ENCODE measurements at regions not wholly inside any gene's neighbourhood (a gene's known extent, or its start where the extent isn't known, plus 50 kb on each side); places are given as distances from the start of the nearest gene placed in this dataset.
"Not testable (repeated sequence)": the region's sequence is repeated elsewhere in the genome, so short reads cannot be mapped to it uniquely, and the experiment has no call there.

GRCh38 chr2:107712857-107713256, 113.8 kb upstream of the RGPD4 start:
- no peaks in the 10 kb centered on the region for H3K36me3 Mint-ChIP-seq
- peak overlapping the region; percentile 31 to 59 for H3K27ac Mint-ChIP-seq
- DNase-seq (ENCODE audit: low spot score in 2 of 2), result no peak
- ATAC-seq, result peak in 1 of 2 donors; percentile 24
- H3K9me3 Mint-ChIP-seq, result peaks cover 0 to 5% of the 10 kb centered on the region in 2 donors

GRCh38 chr2:107717661-107718060, 109.0 kb upstream of the RGPD4 start:
- no peak overlapping the region for H3K27ac Mint-ChIP-seq
- DNase-seq (ENCODE audit: low spot score in 2 of 2) (no peak), ATAC-seq (no peak)
- H3K36me3 Mint-ChIP-seq, result no peaks in the 10 kb centered on the region
- peaks cover 0 to 4% of the 10 kb centered on the region in 2 donors for H3K9me3 Mint-ChIP-seq

- Mint-ChIP-seq H3K36me3 (no peaks in the 10 kb centered on the region), H3K9me3 (no peaks in the 10 kb centered on the region), H3K27ac (no peak overlapping the region)
- no peak for ATAC-seq
- no peak for DNase-seq (ENCODE audit: low spot score in 2 of 2)
Measured at GRCh38 chr2:107719141-107719540, 107.6 kb upstream of the RGPD4 start.

- peaks cover 2 to 5% of the 10 kb centered on the region in 2 donors for H3K9me3 Mint-ChIP-seq
- H3K27ac Mint-ChIP-seq, result no peak overlapping the region
- DNase-seq (ENCODE audit: low spot score in 2 of 2) (no peak), ATAC-seq (no peak)
- H3K36me3 Mint-ChIP-seq, result no peaks in the 10 kb centered on the region
Measured at GRCh38 chr2:107719836-107720235, 106.9 kb upstream of the RGPD4 start.

GRCh38 chr2:107721178-107721577, 105.5 kb upstream of the RGPD4 start:
- Mint-ChIP-seq H3K36me3 (no peaks in the 10 kb centered on the region), H3K9me3 (peaks cover 6 to 11% of the 10 kb centered on the region in 2 donors), H3K27ac (no peak overlapping the region)
- no peak for ATAC-seq
- DNase-seq (ENCODE audit: low spot score in 2 of 2), result no peak

GRCh38 chr2:107721586-107721985, 105.1 kb upstream of the RGPD4 start:
- H3K9me3 Mint-ChIP-seq, result peaks cover 6 to 11% of the 10 kb centered on the region in 2 donors
- H3K27ac Mint-ChIP-seq, result no peak overlapping the region
- DNase-seq (ENCODE audit: low spot score in 2 of 2), result no peak
- no peak for ATAC-seq
- no peaks in the 10 kb centered on the region for H3K36me3 Mint-ChIP-seq

GRCh38 chr2:107725824-107726223, 100.9 kb upstream of the RGPD4 start:
- H3K36me3 Mint-ChIP-seq, ATAC-seq: not testable (repeated sequence)

GRCh38 chr2:107727318-107727717, 99.4 kb upstream of the RGPD4 start:
- H3K36me3 Mint-ChIP-seq, result no peaks in the 10 kb centered on the region
- H3K27ac Mint-ChIP-seq, result no peak overlapping the region
- DNase-seq (ENCODE audit: low spot score in 2 of 2), result no peak
- H3K9me3 Mint-ChIP-seq, result peaks cover 9 to 11% of the 10 kb centered on the region in 2 donors
- no peak for ATAC-seq

More at GRCh38 chr2:107725824-107726223, 100.9 kb upstream of the RGPD4 start:
- H3K27ac Mint-ChIP-seq; DNase-seq (ENCODE audit: low spot score in 2 of 2): not testable (repeated sequence)
- peaks cover 6 to 11% of the 10 kb centered on the region in 2 donors for H3K9me3 Mint-ChIP-seq

GRCh38 chr2:107728586-107728985, 98.1 kb upstream of the RGPD4 start:
- ATAC-seq (no peak), DNase-seq (ENCODE audit: low spot score in 2 of 2) (no peak)
- no peak overlapping the region for H3K27ac Mint-ChIP-seq
- H3K9me3 Mint-ChIP-seq, result peaks cover 9 to 11% of the 10 kb centered on the region in 2 donors
- no peaks in the 10 kb centered on the region for H3K36me3 Mint-ChIP-seq

- Mint-ChIP-seq H3K36me3 (no peaks in the 10 kb centered on the region), H3K9me3 (peaks cover 9 to 10% of the 10 kb centered on the region in 2 donors), H3K27ac (no peak overlapping the region)
- DNase-seq (ENCODE audit: low spot score in 2 of 2) (no peak), ATAC-seq (no peak)
Measured at GRCh38 chr2:107729440-107729839, 97.3 kb upstream of the RGPD4 start.

GRCh38 chr2:107730898-107731297, 95.8 kb upstream of the RGPD4 start:
- no peaks in the 10 kb centered on the region for H3K36me3 Mint-ChIP-seq
- no peak for ATAC-seq
- DNase-seq (ENCODE audit: low spot score in 2 of 2), result no peak
- no peak overlapping the region for H3K27ac Mint-ChIP-seq
- H3K9me3 Mint-ChIP-seq, result peaks cover 2 to 4% of the 10 kb centered on the region in 2 donors

- no peak for DNase-seq (ENCODE audit: low spot score in 2 of 2)
- H3K27ac Mint-ChIP-seq, result no peak overlapping the region
- ATAC-seq, result no peak
- H3K36me3 Mint-ChIP-seq, result no peaks in the 10 kb centered on the region
- peaks cover 0 to 4% of the 10 kb centered on the region in 2 donors for H3K9me3 Mint-ChIP-seq
Measured at GRCh38 chr2:107731435-107731834, 95.3 kb upstream of the RGPD4 start.

GRCh38 chr2:107735201-107735600, 91.5 kb upstream of the RGPD4 start:
- ATAC-seq (no peak), DNase-seq (ENCODE audit: low spot score in 2 of 2) (no peak)
- Mint-ChIP-seq H3K27ac (no peak overlapping the region), H3K9me3 (peaks cover 4 to 9% of the 10 kb centered on the region in 2 donors), H3K36me3 (no peaks in the 10 kb centered on the region)

- peaks cover 4 to 5% of the 10 kb centered on the region in 2 donors for H3K9me3 Mint-ChIP-seq
- ATAC-seq (no peak), DNase-seq (ENCODE audit: low spot score in 2 of 2) (no peak)
- H3K27ac Mint-ChIP-seq, result no peak overlapping the region
- H3K36me3 Mint-ChIP-seq, result no peaks in the 10 kb centered on the region
Measured at GRCh38 chr2:107737756-107738155, 88.9 kb upstream of the RGPD4 start.

GRCh38 chr2:107738266-107738665, 88.4 kb upstream of the RGPD4 start:
- H3K36me3 Mint-ChIP-seq, result no peaks in the 10 kb centered on the region
- no peak for DNase-seq (ENCODE audit: low spot score in 2 of 2)
- H3K27ac Mint-ChIP-seq, result no peak overlapping the region
- H3K9me3 Mint-ChIP-seq, result peaks cover 4 to 5% of the 10 kb centered on the region in 2 donors
- no peak for ATAC-seq

- Mint-ChIP-seq H3K27ac (no peak overlapping the region), H3K36me3 (no peaks in the 10 kb centered on the region), H3K9me3 (peaks cover 4 to 5% of the 10 kb centered on the region in 2 donors)
- DNase-seq (ENCODE audit: low spot score in 2 of 2) (no peak), ATAC-seq (no peak)
Measured at GRCh38 chr2:107740300-107740699, 86.4 kb upstream of the RGPD4 start.

- H3K9me3 Mint-ChIP-seq, result peaks cover 4 to 5% of the 10 kb centered on the region in 2 donors
- ATAC-seq (no peak), DNase-seq (ENCODE audit: low spot score in 2 of 2) (no peak)
- H3K27ac Mint-ChIP-seq, result no peak overlapping the region
- H3K36me3 Mint-ChIP-seq, result no peaks in the 10 kb centered on the region
Measured at GRCh38 chr2:107742460-107743027, 84.1 kb upstream of the RGPD4 start.

- DNase-seq (ENCODE audit: low spot score in 2 of 2) (no peak), ATAC-seq (no peak)
- Mint-ChIP-seq H3K27ac (no peak overlapping the region), H3K36me3 (no peaks in the 10 kb centered on the region), H3K9me3 (peaks cover 4 to 5% of the 10 kb centered on the region in 2 donors)
Measured at GRCh38 chr2:107743274-107743673, 83.4 kb upstream of the RGPD4 start.
